Endothelial cell (in vitro differentiated cells): ENCODE measurements at regions not wholly inside any gene's neighbourhood (a gene's known extent, or its start where the extent isn't known, plus 50 kb on each side); places are given as distances from the start of the nearest gene placed in this dataset.
"Not testable (repeated sequence)": the region's sequence is repeated elsewhere in the genome, so short reads cannot be mapped to it uniquely, and the experiment has no call there.

Experiments used
- DNase-seq: peaks from one replicate; pipeline ENCODE4 v3.0.0; 2021; ENCODE audit warnings: low spot score
- H3K27ac Mint-ChIP-seq: one replicate; pipeline ENCODE4 v1.8.0; 2021; ENCODE audit warnings: mixed read lengths, inconsistent platforms; ENCODE audit not compliant: unreplicated experiment
- H3K27me3 Mint-ChIP-seq: one replicate; pipeline ENCODE4 v1.8.0; 2021; ENCODE audit warnings: mild to moderate bottlenecking, moderate library complexity, mixed read lengths, inconsistent platforms; ENCODE audit not compliant: unreplicated experiment
- H3K36me3 Mint-ChIP-seq: one replicate; pipeline ENCODE4 v1.8.0; 2021; ENCODE audit warnings: mild to moderate bottlenecking, low read depth, mixed read lengths, inconsistent platforms; ENCODE audit not compliant: unreplicated experiment
- H3K4me1 Mint-ChIP-seq: one replicate; pipeline ENCODE4 v1.8.0; 2021; ENCODE audit warnings: mild to moderate bottlenecking, mixed read lengths, inconsistent platforms; ENCODE audit not compliant: unreplicated experiment
- H3K4me3 Mint-ChIP-seq: one replicate; pipeline ENCODE4 v1.8.0; 2021; ENCODE audit warnings: mild to moderate bottlenecking, mixed read lengths, inconsistent platforms; ENCODE audit not compliant: unreplicated experiment
- H3K9me3 Mint-ChIP-seq: one replicate; pipeline ENCODE4 v1.8.0; 2021; ENCODE audit warnings: mixed read lengths, inconsistent platforms; ENCODE audit not compliant: unreplicated experiment
- TF ChIP-seq, protein P1 (sequence below): fragments of 200-600 bp; sonication (generic); IDR thresholded peaks from one replicate; pipeline ENCODE4 v1.5.0; 2021; ENCODE audit warnings: antibody characterized with exemption; ENCODE audit not compliant: unreplicated experiment

DNA sequence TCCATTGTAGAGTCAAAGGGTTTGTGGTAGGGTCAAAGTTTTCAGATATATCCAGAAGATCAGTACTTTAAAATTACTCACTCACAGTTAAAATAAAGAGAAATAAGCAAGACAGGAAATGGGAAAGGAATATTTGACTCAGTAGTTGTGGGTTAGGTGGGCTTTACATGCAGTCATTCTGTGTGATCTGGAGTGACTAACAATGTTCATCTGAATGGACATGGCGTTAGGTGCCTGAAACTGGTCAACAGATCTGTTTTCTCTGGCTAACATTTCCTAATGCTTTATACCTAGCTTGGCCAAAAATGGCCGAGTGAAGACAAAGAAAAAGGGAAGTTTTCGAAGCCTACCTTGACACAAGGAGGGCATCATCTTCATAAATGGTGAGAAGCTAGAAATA is 133.4 kb upstream of the SATB1 start:
- TF ChIP-seq, protein P1, sequence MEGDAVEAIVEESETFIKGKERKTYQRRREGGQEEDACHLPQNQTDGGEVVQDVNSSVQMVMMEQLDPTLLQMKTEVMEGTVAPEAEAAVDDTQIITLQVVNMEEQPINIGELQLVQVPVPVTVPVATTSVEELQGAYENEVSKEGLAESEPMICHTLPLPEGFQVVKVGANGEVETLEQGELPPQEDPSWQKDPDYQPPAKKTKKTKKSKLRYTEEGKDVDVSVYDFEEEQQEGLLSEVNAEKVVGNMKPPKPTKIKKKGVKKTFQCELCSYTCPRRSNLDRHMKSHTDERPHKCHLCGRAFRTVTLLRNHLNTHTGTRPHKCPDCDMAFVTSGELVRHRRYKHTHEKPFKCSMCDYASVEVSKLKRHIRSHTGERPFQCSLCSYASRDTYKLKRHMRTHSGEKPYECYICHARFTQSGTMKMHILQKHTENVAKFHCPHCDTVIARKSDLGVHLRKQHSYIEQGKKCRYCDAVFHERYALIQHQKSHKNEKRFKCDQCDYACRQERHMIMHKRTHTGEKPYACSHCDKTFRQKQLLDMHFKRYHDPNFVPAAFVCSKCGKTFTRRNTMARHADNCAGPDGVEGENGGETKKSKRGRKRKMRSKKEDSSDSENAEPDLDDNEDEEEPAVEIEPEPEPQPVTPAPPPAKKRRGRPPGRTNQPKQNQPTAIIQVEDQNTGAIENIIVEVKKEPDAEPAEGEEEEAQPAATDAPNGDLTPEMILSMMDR: no peak

DNA sequence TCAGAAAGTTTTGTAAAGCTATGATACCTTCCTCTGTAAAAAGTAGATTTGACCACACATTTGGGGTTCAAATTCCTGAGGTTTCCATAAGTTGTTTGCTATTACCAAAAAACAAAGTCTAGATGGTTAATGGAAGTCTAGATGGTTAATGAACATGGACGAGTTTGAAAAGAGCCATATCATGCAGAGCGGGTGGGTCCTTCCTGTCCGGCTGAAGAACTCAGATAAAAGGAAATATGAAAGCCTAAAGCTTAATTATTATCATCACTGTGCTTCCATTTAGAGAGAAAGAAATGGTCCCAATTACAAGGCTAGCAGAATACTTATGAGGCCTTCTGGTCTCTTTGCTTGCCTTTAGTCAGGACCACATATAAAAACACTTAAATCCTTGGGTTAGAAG is 132.1 kb upstream of the SATB1 start:
- H3K9me3 Mint-ChIP-seq: no peaks in the 10 kb centered on the region
- no peaks in the 10 kb centered on the region for H3K4me1 Mint-ChIP-seq
- TF ChIP-seq, protein P1: no peak
- no peak overlapping the region for H3K4me3 Mint-ChIP-seq
- DNase-seq: no peak
- peaks cover 1% of the 10 kb centered on the region for H3K27me3 Mint-ChIP-seq
- no peaks in the 10 kb centered on the region for H3K36me3 Mint-ChIP-seq
- H3K27ac Mint-ChIP-seq: no peak overlapping the region

More for the DNA sequence above, 133.4 kb upstream of the SATB1 start:
- Mint-ChIP-seq H3K27me3 (peaks cover 1% of the 10 kb centered on the region), H3K27ac (no peak overlapping the region), H3K36me3 (no peaks in the 10 kb centered on the region), H3K9me3 (no peaks in the 10 kb centered on the region), H3K4me1 (no peaks in the 10 kb centered on the region), H3K4me3 (no peak overlapping the region)
- DNase-seq: no peak

DNA sequence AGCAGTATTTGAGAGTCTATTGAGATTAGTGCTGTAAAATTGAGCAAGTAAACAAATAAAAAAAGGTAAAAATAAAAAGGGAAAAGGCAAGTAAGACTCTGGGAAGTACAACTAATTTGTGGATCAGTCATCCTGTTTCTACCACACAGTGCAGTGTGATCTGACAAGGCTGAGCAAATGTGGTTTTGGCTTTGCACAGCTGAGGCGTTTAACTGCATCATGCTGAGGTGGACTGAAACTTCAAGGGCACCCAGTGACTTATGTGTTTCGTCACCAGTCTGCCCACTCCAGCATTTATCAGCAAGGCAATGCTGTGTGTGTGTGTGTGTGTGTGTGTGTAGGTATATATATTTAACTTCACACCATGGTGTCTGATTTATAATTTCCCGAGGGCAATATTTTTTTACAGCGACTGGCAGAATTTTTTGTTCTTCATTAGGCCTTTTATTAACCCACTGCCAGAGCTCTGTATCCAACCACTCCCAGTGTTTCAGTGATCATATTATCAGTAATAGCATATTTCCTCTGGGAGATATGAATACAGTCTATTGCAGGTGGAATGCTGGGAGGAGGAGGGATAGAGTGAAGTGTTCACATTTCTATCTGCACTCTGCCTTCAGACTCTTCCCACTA is 131.5 kb upstream of the SATB1 start:
- Mint-ChIP-seq H3K9me3 (no peaks in the 10 kb centered on the region), H3K4me3 (no peak overlapping the region), H3K4me1 (no peaks in the 10 kb centered on the region), H3K36me3 (no peaks in the 10 kb centered on the region), H3K27me3 (peaks cover 1% of the 10 kb centered on the region), H3K27ac (no peak overlapping the region)
- TF ChIP-seq, protein P1: no peak
- DNase-seq: no peak

DNA sequence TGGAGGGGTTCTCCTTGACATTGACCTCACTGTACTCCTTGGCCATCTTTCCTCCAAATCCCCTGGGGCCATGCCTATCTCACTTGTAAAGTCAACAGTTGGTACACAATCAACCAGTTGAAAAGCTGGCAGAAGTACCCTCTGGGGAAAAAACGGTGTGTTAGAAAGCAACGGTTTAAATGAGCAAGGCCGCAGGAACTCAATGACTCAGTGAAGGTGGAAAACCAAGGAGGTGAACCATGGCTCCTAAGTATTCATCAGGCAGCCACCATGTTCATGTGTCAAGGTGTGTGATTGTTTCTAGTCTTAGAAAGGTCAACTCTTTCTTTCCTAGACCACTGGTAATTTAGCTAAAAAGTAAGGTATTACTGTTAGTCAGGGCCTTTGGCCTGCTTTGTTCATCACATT is 130.9 kb upstream of the SATB1 start:
- no peak overlapping the region for H3K27ac Mint-ChIP-seq
- DNase-seq: no peak
- no peaks in the 10 kb centered on the region for H3K4me1 Mint-ChIP-seq
- no peaks in the 10 kb centered on the region for H3K9me3 Mint-ChIP-seq
- TF ChIP-seq, protein P1: no peak
- no peak overlapping the region for H3K4me3 Mint-ChIP-seq
- H3K27me3 Mint-ChIP-seq: peaks cover 1% of the 10 kb centered on the region
- H3K36me3 Mint-ChIP-seq: no peaks in the 10 kb centered on the region

DNA sequence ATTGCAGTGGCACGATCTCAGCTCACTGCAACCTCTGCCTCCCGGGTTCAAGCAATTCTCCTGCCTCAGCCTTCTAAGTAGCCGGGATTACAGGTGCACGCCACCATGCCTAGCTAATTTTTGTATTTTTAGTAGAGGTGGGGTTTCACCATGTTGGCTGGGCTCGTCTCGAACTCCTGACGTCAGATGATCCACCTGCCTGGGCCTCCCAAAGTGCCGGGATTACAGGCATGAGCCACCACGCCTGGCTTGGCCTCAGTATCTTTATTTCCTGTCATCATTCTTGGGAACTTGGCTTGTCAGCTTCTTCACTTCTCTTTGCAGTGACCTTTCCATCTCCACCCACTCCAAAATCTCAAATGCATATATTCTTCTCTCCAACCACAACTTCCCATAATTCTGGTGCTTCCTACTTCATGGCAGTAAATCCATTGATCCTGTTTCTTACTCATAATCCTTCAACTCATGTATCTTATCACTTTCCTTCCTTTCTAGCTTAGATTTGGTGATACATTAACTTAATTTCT is 127.5 kb upstream of the SATB1 start:
- H3K4me1 Mint-ChIP-seq, DNase-seq, H3K4me3 Mint-ChIP-seq, H3K36me3 Mint-ChIP-seq, H3K27me3 Mint-ChIP-seq, H3K27ac Mint-ChIP-seq, H3K9me3 Mint-ChIP-seq: not testable (repeated sequence)
